ENCODE measurements at regions not wholly inside any gene's neighbourhood (a gene's known extent, or its start where the extent isn't known, plus 50 kb on each side); places are given as distances from the start of the nearest gene placed in this dataset.
"Not testable (repeated sequence)": the region's sequence is repeated elsewhere in the genome, so short reads cannot be mapped to it uniquely, and the experiment has no call there.

- H3K27ac ChIP-seq = peak overlapping the region in 3 of 4 donors; percentile 56 to 64 (median 61)
- DNase-seq; H3K36me3 ChIP-seq; H3K9me3 ChIP-seq; H3K4me1 ChIP-seq; H3K4me3 ChIP-seq; intact Hi-C loops (cut with DNase I; ENCODE audit: low total_unique reads); in situ Hi-C loops (cut with MboI; ENCODE audit: low pct_ligation_motif_present in 1 of 4, low pct_unique_long_range_greater_than_20kb in 1 of 4, low sequenced_read_pairs in 3 of 4); H3K27me3 ChIP-seq: not testable (repeated sequence)
- WGBS, 2 donors (ENCODE audit: low coverage in 1 of 2) = 33% methylated on average over 1 of the region's 9 CpGs; no CpG with 5 or more reads in 1 of the 2 donors
Measured at GRCh38 chr1:149228672-149229585, 125.6 kb upstream of the NBPF9 start.

DNA sequence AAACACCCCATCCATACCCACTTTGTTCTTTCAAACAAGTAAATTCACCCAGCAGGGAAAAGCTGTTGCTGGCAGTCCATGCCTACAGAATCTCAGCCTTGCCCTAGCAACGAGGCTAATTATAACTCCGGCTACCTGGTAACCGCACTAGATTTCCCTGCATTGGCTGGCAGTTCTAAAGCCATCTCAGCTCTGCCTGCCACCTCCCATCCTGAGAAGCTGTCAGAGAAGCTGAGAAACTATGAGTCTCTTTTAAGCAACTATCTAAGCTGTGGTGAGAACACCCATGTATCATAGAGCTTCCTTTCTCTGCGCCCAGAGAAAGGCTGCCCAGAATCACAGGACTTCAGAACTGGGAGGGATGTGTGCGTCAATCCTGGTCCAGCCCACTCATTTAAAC is 126.5 kb upstream of the NBPF9 start:
- H3K36me3 ChIP-seq; DNase-seq; H3K4me3 ChIP-seq; H3K9me3 ChIP-seq; intact Hi-C loops (cut with DNase I; ENCODE audit: low total_unique reads); H3K4me1 ChIP-seq; H3K27me3 ChIP-seq; in situ Hi-C loops (cut with MboI; ENCODE audit: low pct_ligation_motif_present in 1 of 4, low pct_unique_long_range_greater_than_20kb in 1 of 4, low sequenced_read_pairs in 3 of 4): not testable (repeated sequence)
- 30 to 57% methylated on average over 2 to 3 of the region's 5 CpGs for WGBS, 2 donors (ENCODE audit: low coverage in 1 of 2)
- H3K27ac ChIP-seq = peak overlapping the region in 1 of 4 donors; percentile 58

DNA sequence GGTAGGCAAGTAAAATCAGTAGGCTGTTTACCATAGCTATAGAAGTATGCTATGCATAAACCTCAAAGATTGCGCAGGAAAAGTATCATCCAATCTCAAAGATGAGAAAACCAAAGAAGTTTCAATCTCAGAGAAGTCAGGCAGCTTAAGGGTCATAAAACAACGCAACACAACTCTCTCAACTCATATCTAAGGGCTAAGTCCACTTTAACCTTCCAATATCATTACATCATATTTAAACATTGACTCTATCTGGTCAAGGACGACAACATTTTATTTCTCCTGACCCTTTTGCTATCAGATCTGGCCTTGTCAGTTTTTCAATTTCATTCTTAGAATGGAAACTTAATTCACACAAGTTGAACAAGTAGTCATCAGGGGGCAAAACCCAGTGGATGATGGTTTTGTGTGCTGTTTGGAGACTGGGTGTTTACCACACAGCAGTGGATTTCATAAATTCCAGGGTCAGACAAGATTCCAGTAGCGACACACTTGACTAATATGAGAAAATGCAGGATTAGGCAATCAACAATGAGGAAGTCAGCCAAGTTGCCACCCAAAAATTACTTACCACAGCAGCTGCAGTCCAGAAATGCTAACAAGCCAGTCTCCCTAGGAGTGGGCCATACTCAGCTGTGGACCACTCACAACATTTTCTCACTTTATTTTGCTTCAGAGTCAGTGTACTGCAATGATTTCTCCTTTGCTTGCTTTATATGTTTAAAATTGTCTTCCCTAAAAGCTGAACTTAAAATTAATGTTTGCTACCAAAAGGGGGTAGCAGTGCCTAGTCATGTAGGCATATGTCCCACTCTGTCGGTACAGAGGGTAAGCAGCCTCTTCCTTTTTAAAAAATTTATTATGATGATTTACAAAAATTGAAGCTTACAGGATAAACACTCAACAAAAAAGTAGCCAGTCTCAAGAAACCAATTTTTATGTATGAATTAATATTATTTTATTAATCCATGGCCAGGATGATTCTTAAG is 131.9 kb upstream of the NBPF9 start:
- intact Hi-C loops (cut with DNase I; ENCODE audit: low total_unique reads); H3K4me1 ChIP-seq; H3K4me3 ChIP-seq; H3K27ac ChIP-seq; H3K36me3 ChIP-seq; in situ Hi-C loops (cut with MboI; ENCODE audit: low pct_ligation_motif_present in 1 of 4, low pct_unique_long_range_greater_than_20kb in 1 of 4, low sequenced_read_pairs in 3 of 4); H3K27me3 ChIP-seq; DNase-seq; H3K9me3 ChIP-seq: not testable (repeated sequence)
- no CpG with 5 or more reads among the region's 5 CpGs for WGBS, 2 donors (ENCODE audit: low coverage in 1 of 2)

DNA sequence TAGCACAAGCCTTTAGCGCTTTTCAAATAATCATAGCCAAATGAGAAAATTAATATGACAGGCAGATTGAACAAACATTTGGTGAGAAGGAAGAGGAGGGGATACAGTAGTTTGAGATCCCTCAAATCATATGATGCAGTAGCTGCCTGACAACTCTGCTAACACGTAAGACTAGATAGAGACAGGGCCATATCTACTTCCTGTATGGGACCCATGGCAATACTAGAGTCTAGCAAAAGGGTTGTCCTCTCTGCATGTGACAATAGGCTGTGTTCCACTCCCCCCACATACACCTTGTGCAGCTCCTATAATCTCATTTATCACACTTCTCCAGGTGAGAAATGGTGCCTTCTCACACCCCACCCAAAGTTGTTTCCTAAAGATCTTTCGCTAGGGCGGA is 134.2 kb upstream of the NBPF9 start:
- H3K4me3 ChIP-seq; DNase-seq; H3K36me3 ChIP-seq; H3K9me3 ChIP-seq; H3K4me1 ChIP-seq; H3K27ac ChIP-seq; in situ Hi-C loops (cut with MboI; ENCODE audit: low pct_ligation_motif_present in 1 of 4, low pct_unique_long_range_greater_than_20kb in 1 of 4, low sequenced_read_pairs in 3 of 4); H3K27me3 ChIP-seq; intact Hi-C loops (cut with DNase I; ENCODE audit: low total_unique reads): not testable (repeated sequence)
- 90% methylated on average over 2 of the region's 4 CpGs; no CpG with 5 or more reads in 1 of the 2 donors for WGBS, 2 donors (ENCODE audit: low coverage in 1 of 2)

- DNase-seq; H3K27ac ChIP-seq; in situ Hi-C loops (cut with MboI; ENCODE audit: low pct_ligation_motif_present in 1 of 4, low pct_unique_long_range_greater_than_20kb in 1 of 4, low sequenced_read_pairs in 3 of 4); H3K4me1 ChIP-seq; H3K4me3 ChIP-seq; intact Hi-C loops (cut with DNase I; ENCODE audit: low total_unique reads); H3K27me3 ChIP-seq; H3K36me3 ChIP-seq; H3K9me3 ChIP-seq: not testable (repeated sequence)
- WGBS, 2 donors (ENCODE audit: low coverage in 1 of 2) = no CpG with 5 or more reads among the region's 15 CpGs
Measured at GRCh38 chr1:149239897-149240508, 136.7 kb upstream of the NBPF9 start.

- intact Hi-C loops (cut with DNase I; ENCODE audit: low total_unique reads); H3K27ac ChIP-seq; H3K36me3 ChIP-seq; H3K4me1 ChIP-seq; H3K9me3 ChIP-seq; DNase-seq; H3K4me3 ChIP-seq; in situ Hi-C loops (cut with MboI; ENCODE audit: low pct_ligation_motif_present in 1 of 4, low pct_unique_long_range_greater_than_20kb in 1 of 4, low sequenced_read_pairs in 3 of 4); H3K27me3 ChIP-seq: not testable (repeated sequence)
- no CpG with 5 or more reads among the region's 14 CpGs for WGBS, 2 donors (ENCODE audit: low coverage in 1 of 2)
Measured at GRCh38 chr1:149240530-149240929, 137.2 kb upstream of the NBPF9 start.

- H3K4me3 ChIP-seq; H3K36me3 ChIP-seq; DNase-seq; H3K27ac ChIP-seq; intact Hi-C loops (cut with DNase I; ENCODE audit: low total_unique reads); in situ Hi-C loops (cut with MboI; ENCODE audit: low pct_ligation_motif_present in 1 of 4, low pct_unique_long_range_greater_than_20kb in 1 of 4, low sequenced_read_pairs in 3 of 4); H3K27me3 ChIP-seq; H3K9me3 ChIP-seq; H3K4me1 ChIP-seq: not testable (repeated sequence)
- no CpG with 5 or more reads among the region's 5 CpGs for WGBS, 2 donors (ENCODE audit: low coverage in 1 of 2)
Measured at GRCh38 chr1:149241272-149241671, 137.9 kb upstream of the NBPF9 start.

- no CpG with 5 or more reads among the region's 4 CpGs for WGBS, 2 donors (ENCODE audit: low coverage in 1 of 2)
- in situ Hi-C loops (cut with MboI; ENCODE audit: low pct_ligation_motif_present in 1 of 4, low pct_unique_long_range_greater_than_20kb in 1 of 4, low sequenced_read_pairs in 3 of 4); H3K36me3 ChIP-seq; H3K9me3 ChIP-seq; H3K4me1 ChIP-seq; H3K27me3 ChIP-seq; H3K4me3 ChIP-seq; H3K27ac ChIP-seq; intact Hi-C loops (cut with DNase I; ENCODE audit: low total_unique reads); DNase-seq: not testable (repeated sequence)
Measured at GRCh38 chr1:149243572-149243971, 140.2 kb upstream of the NBPF9 start.

DNA sequence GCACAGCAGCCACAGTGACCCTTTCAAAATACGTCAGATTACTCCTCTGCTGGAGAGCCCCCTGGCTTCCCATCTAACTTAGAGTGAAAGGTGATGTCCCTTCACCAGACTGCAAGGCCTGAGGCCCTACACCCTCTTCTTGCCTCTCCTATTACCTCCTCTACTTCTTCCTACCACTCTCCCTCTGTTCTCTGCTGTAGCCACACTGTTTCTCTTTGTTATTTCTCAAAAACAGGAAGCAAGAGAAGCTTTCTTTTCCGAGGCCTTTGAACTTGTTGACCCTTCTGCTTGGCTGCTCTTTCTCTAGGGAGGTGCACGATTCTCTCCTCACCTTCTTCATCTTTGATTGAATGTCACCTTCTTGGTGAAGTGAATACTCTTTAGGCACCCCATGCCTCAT is 141.3 kb upstream of the NBPF9 start:
- no CpG with 5 or more reads among the region's 3 CpGs for WGBS, 2 donors (ENCODE audit: low coverage in 1 of 2)
- in situ Hi-C loops (cut with MboI; ENCODE audit: low pct_ligation_motif_present in 1 of 4, low pct_unique_long_range_greater_than_20kb in 1 of 4, low sequenced_read_pairs in 3 of 4); intact Hi-C loops (cut with DNase I; ENCODE audit: low total_unique reads); H3K9me3 ChIP-seq; H3K36me3 ChIP-seq; H3K4me1 ChIP-seq; H3K27me3 ChIP-seq; H3K27ac ChIP-seq; DNase-seq; H3K4me3 ChIP-seq: not testable (repeated sequence)

- not testable (repeated sequence) for DNase-seq
Measured at GRCh38 chr1:149246212-149246611, 142.9 kb upstream of the NBPF9 start.

More at GRCh38 chr1:149246212-149246611, 142.9 kb upstream of the NBPF9 start:
- H3K27me3 ChIP-seq; H3K9me3 ChIP-seq; H3K27ac ChIP-seq; intact Hi-C loops (cut with DNase I; ENCODE audit: low total_unique reads); H3K4me1 ChIP-seq; H3K4me3 ChIP-seq; in situ Hi-C loops (cut with MboI; ENCODE audit: low pct_ligation_motif_present in 1 of 4, low pct_unique_long_range_greater_than_20kb in 1 of 4, low sequenced_read_pairs in 3 of 4); H3K36me3 ChIP-seq: not testable (repeated sequence)
- no CpG with 5 or more reads among the region's 5 CpGs for WGBS, 2 donors (ENCODE audit: low coverage in 1 of 2)
